B cell (primary cell): ENCODE measurements at regions not wholly inside any gene's neighbourhood (a gene's known extent, or its start where the extent isn't known, plus 50 kb on each side); places are given as distances from the start of the nearest gene placed in this dataset.

Experiments
- EZH2 ChIP-seq: IDR thresholded peaks from 2 replicates; pipeline ENCODE4 v1.6.1; 2012; ENCODE audit warnings: borderline replicate concordance, low read depth, mild to moderate bottlenecking, moderate library complexity, low read length; ENCODE audit not compliant: insufficient read depth, poor library complexity, severe bottlenecking
- TF ChIP-seq, protein P1 (sequence below): fragments of 200-600 bp; IDR thresholded peaks from one replicate; pipeline ENCODE4 v1.8.0; 2022; ENCODE audit warnings: antibody characterized with exemption, mild to moderate bottlenecking

DNA sequence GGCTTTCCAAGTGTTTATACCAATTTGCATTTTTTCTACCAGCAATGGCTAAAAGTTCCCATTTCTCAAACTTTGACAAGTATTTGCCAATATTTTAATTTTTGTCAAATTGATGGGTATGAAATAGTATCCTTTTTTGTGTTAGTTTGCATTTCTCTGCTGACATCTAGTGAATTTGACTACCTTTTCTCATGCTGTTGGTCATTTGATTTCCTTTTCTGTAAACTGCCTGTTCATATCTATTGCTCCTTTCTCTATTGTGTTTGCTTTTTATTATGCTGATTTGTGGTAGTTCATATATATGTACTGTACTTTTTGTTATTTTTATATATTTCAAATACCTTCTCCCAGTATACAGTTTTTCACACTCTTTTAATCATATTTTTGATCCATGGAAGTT is 149.4 kb downstream of the PMAIP1 start:
- TF ChIP-seq, protein P1, sequence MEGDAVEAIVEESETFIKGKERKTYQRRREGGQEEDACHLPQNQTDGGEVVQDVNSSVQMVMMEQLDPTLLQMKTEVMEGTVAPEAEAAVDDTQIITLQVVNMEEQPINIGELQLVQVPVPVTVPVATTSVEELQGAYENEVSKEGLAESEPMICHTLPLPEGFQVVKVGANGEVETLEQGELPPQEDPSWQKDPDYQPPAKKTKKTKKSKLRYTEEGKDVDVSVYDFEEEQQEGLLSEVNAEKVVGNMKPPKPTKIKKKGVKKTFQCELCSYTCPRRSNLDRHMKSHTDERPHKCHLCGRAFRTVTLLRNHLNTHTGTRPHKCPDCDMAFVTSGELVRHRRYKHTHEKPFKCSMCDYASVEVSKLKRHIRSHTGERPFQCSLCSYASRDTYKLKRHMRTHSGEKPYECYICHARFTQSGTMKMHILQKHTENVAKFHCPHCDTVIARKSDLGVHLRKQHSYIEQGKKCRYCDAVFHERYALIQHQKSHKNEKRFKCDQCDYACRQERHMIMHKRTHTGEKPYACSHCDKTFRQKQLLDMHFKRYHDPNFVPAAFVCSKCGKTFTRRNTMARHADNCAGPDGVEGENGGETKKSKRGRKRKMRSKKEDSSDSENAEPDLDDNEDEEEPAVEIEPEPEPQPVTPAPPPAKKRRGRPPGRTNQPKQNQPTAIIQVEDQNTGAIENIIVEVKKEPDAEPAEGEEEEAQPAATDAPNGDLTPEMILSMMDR: no peak
- TF ChIP-seq EZH2: no peak
